ENCODE measurements at regions not wholly inside any gene's neighbourhood (a gene's known extent, or its start where the extent isn't known, plus 50 kb on each side); places are given as distances from the start of the nearest gene placed in this dataset.

DNA sequence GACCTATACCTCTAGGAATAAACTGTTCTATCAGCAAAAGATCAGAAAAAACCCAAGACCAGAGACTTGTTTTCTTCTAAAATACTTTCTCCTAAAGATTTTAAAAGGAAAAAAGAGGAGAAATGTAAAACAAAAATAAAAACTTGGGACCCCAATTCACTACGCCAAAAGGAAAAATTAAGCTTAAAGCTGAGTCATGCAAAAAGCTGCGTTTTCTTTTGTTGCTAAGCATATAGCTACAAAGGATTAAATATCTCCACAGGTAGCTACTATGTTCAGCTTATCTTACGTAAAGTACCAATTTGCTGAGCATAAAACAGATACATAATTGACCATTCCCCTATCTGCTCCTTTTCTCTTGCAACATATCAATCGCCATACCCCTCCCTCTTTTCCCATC, 950.0 kb upstream of the NXPH2 start:
- 84 to 89% (median 86%) methylated on average over 4 of the region's 4 CpGs for WGBS, 3 donors
- Histone ChIP-seq H3K36me3 (no peaks in the 10 kb centered on the region), H3K27ac (no peak overlapping the region), H3K4me3 (no peak overlapping the region), H3K9me3 (no peaks in the 10 kb centered on the region), H3K4me1 (ENCODE audit: insufficient read depth) (no peaks in the 10 kb centered on the region), H3K27me3 (no peaks in the 10 kb centered on the region)
- intact Hi-C loops (cut with DNase I) = no loop called here
- no peak for DNase-seq
- no peak for TF ChIP-seq EP300 (IDR thresholded peaks at IDR 0.05)
- TF ChIP-seq, protein P1, sequence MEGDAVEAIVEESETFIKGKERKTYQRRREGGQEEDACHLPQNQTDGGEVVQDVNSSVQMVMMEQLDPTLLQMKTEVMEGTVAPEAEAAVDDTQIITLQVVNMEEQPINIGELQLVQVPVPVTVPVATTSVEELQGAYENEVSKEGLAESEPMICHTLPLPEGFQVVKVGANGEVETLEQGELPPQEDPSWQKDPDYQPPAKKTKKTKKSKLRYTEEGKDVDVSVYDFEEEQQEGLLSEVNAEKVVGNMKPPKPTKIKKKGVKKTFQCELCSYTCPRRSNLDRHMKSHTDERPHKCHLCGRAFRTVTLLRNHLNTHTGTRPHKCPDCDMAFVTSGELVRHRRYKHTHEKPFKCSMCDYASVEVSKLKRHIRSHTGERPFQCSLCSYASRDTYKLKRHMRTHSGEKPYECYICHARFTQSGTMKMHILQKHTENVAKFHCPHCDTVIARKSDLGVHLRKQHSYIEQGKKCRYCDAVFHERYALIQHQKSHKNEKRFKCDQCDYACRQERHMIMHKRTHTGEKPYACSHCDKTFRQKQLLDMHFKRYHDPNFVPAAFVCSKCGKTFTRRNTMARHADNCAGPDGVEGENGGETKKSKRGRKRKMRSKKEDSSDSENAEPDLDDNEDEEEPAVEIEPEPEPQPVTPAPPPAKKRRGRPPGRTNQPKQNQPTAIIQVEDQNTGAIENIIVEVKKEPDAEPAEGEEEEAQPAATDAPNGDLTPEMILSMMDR (IDR thresholded peaks at IDR 0.05) = no peak
- TF ChIP-seq POLR2A (IDR thresholded peaks at IDR 0.05) = no peak

- Histone ChIP-seq H3K27ac (no peak overlapping the region), H3K4me1 (ENCODE audit: insufficient read depth) (no peaks in the 10 kb centered on the region), H3K36me3 (no peaks in the 10 kb centered on the region), H3K4me3 (no peak overlapping the region), H3K27me3 (no peaks in the 10 kb centered on the region), H3K9me3 (no peaks in the 10 kb centered on the region)
- WGBS, 3 donors = 43 to 55% (median 45%) methylated on average over 3 of the region's 3 CpGs
- intact Hi-C loops (cut with DNase I) = no loop called here
- TF ChIP-seq, protein P1 (IDR thresholded peaks at IDR 0.05) = no peak
- TF ChIP-seq POLR2A (IDR thresholded peaks at IDR 0.05) (no peak), EP300 (IDR thresholded peaks at IDR 0.05) (no peak)
- DNase-seq = no peak
These were observed 941.3 kb upstream of the NXPH2 start for GRCh38 chr2:139721411-139721995.

- Histone ChIP-seq H3K4me1 (ENCODE audit: insufficient read depth) (no peaks in the 10 kb centered on the region), H3K27ac (no peak overlapping the region), H3K27me3 (no peaks in the 10 kb centered on the region), H3K9me3 (no peaks in the 10 kb centered on the region), H3K36me3 (no peaks in the 10 kb centered on the region), H3K4me3 (no peak overlapping the region)
- TF ChIP-seq EP300 (IDR thresholded peaks at IDR 0.05) = no peak
- no peak for TF ChIP-seq POLR2A (IDR thresholded peaks at IDR 0.05)
- TF ChIP-seq, protein P1 (IDR thresholded peaks at IDR 0.05) = no peak
- DNase-seq = no peak
- 10 to 15% (median 10%) methylated on average over 3 of the region's 3 CpGs for WGBS, 3 donors
- intact Hi-C loops (cut with DNase I) = no loop called here
These were observed 939.9 kb upstream of the NXPH2 start for GRCh38 chr2:139720056-139720455.

GRCh38 chr2:139704606-139705005, 924.4 kb upstream of the NXPH2 start:
- Histone ChIP-seq H3K4me1 (ENCODE audit: insufficient read depth) (no peaks in the 10 kb centered on the region), H3K27me3 (no peaks in the 10 kb centered on the region), H3K27ac (no peak overlapping the region), H3K9me3 (no peaks in the 10 kb centered on the region), H3K4me3 (no peak overlapping the region), H3K36me3 (no peaks in the 10 kb centered on the region)
- intact Hi-C loops (cut with DNase I) = no loop called here
- TF ChIP-seq EP300 (IDR thresholded peaks at IDR 0.05) (no peak), POLR2A (IDR thresholded peaks at IDR 0.05) (no peak)
- TF ChIP-seq, protein P1 (IDR thresholded peaks at IDR 0.05) = no peak
- no peak for DNase-seq
